HG02973 (cell line): ENCODE measurements at regions not wholly inside any gene's neighbourhood (a gene's known extent, or its start where the extent isn't known, plus 50 kb on each side); places are given as distances from the start of the nearest gene placed in this dataset.
A peak's percentile ranks its signal among the peaks of the same experiment; 100 is the strongest.
"Not testable (repeated sequence)": the region's sequence is repeated elsewhere in the genome, so short reads cannot be mapped to it uniquely, and the experiment has no call there.

Experiments used
- ATAC-seq: cut with Tn5 transposase; IDR thresholded peaks from one replicate; pipeline ENCODE4 v1.9.1; 2021; ENCODE audit warnings: moderate library complexity; ENCODE audit not compliant: unreplicated experiment

DNA sequence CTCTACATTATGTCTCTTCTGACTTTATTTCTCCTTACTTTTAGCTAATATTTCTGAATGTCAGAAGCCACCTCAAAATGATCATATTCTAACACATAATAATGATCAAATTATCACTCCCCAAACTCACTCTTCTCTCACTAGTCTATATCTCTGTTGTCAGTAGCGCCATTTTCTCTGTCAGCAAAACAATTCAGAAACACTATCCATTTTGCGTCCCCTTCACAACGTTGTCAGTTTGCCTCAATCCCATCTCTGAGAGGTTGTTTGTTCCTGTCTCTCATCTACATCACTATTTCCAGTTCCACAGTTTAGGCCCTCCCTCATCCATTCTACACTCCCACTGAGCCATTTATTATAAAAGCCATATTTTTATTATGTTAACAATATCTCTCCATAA lies 1376.3 kb upstream of the ACVR2A start:
- ATAC-seq, result no peak

- no peak for ATAC-seq
These were observed 1377.4 kb upstream of the ACVR2A start for GRCh38 chr2:146467425-146467824.

DNA sequence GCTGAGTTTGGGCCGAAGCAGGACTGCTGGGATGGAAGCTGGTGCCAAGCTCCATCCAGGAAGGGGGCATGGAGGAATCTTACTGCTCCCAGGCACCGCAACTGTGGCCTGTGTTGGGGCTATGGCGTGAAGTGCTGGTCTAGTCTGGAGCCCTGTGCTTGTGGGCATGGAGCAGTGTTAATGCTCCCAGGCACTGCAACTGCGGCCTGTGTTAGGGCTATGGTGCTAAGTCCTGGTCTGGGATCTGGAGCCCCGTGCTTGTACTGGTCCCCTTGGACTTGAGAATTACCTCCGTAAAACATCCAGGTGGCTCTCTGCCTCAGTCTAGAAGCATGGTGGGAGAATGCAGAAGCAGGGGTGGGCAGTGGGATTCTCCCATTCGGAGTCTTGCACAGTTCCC lies 1379.4 kb upstream of the ACVR2A start:
- no peak for ATAC-seq

GRCh38 chr2:146461068-146461467 lies 1383.8 kb upstream of the ACVR2A start:
- ATAC-seq, result no peak

DNA sequence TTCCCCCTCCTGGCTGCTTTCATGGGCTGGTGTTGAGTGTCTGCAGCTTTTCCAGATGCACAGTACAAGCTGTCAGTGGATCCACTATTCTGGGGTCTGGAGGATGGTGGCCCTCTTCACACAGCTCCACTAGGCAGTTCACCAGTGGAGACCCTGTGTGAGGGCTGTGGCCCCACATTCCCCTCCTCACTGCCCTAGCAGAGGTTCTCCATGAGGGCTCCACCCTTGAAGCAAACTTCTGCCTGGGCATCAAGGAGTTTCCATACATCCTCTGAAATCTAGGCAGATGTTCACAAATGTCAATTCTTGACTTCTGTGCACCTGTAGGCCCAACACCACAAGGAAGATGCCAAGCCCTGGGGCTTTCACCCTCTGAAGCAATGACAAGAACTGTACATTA lies 1386.2 kb upstream of the ACVR2A start:
- ATAC-seq, result no peak

GRCh38 chr2:146457221-146457620 lies 1387.6 kb upstream of the ACVR2A start:
- no peak for ATAC-seq

- no peak for ATAC-seq
These were observed 1389.5 kb upstream of the ACVR2A start for GRCh38 chr2:146455325-146455724.

GRCh38 chr2:146451972-146452371 lies 1392.9 kb upstream of the ACVR2A start:
- peak; percentile 55 for ATAC-seq

GRCh38 chr2:146450131-146450530 lies 1394.7 kb upstream of the ACVR2A start:
- ATAC-seq, result no peak

GRCh38 chr2:146444987-146445386 lies 1399.8 kb upstream of the ACVR2A start:
- ATAC-seq, result no peak

- no peak for ATAC-seq
These were observed 1400.7 kb upstream of the ACVR2A start for GRCh38 chr2:146444085-146444484.

DNA sequence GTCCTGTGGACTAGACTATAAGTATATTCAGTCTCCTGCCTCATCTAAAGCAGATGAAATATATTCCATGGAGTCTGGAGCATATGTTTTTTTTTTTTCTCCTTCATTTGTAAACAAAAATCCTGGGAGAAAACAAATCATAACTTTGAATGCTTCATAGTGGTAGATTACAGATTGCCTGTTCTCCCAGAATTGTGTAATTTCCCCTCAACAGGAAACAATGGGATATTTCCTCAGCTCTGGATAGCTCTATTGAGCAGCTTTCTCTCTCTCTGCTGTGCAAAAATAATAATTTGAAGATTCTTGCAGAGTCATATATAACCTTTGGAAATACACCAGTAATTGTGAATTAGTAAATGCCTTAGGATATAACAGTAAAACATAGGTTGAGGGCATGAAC lies 1406.6 kb upstream of the ACVR2A start:
- ATAC-seq, result no peak

DNA sequence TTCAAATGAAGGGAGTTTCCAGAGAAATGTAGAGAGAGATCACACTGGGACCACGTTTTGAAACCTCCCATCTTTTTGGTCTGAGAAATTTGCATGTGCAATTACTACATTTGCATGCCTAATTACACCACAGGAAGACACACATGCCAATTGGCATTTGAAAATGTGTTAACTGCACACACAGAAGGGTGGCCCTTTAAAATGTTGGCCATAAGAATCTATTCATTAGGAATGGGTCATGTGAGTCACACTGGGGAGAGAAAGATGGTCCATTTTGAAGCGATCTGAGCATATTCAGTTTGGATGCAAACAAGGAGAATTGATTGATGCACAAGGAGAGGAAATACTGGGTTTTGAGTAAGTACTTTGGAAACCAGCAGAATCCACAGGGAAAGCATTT lies 1407.1 kb upstream of the ACVR2A start:
- no peak for ATAC-seq

- no peak for ATAC-seq
These were observed 1411.5 kb upstream of the ACVR2A start for GRCh38 chr2:146433116-146433875.

DNA sequence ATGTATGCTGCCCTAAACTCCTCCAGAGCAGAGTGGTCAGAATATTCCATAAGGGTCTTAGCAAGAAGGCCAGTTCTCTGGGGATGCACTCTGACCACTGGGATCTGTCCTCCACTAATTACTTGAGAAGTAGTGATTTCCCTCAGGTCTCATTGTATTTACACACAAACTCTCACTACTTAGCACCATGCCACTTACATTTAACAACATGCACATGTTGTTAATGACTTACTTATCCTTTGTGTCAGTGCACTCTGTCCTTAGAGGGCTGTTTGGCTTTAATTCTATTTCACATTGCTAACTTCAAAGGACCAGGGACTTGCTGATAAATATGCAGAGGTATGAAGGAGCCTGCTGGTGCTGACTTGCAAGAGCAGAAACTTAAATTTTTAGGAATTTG lies 1415.5 kb upstream of the ACVR2A start:
- ATAC-seq, result no peak

DNA sequence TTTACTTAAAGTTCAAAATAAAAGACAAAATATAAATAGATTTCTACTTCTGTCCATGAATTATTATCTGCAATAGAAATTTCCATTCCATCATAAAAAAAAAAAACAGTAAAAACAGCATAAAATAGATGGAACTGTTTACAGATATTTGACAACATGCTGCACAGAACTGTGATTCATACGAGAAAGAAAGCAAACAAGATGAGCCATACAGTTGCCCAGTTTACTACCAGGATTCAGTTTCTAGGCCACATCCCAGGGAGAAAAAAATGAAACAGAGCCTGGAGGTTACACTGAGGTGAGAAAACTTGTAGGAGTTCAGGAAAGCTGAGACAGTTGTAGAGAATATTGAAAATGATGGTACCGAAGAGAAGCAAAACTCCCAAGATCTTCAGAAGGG lies 1426.9 kb upstream of the ACVR2A start:
- ATAC-seq, result no peak

DNA sequence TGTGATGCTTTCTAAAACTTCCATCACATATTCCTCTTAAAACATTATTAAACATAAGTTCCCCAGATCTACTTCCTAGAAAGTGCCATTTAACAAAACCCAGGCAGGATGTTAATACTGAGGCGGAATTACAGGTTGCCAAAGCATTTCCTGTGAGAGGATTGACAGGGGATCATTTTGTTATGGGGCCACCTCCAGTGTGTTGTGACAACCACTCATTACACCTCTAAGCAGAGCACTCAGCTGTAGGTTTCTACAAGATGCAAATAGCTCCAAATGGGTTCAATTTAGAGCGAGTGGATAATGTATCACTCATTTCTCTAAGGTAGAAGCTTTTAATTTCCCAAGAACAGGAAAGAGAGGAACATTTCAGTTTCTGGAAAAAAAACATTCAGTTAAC lies 1429.5 kb upstream of the ACVR2A start:
- no peak for ATAC-seq

DNA sequence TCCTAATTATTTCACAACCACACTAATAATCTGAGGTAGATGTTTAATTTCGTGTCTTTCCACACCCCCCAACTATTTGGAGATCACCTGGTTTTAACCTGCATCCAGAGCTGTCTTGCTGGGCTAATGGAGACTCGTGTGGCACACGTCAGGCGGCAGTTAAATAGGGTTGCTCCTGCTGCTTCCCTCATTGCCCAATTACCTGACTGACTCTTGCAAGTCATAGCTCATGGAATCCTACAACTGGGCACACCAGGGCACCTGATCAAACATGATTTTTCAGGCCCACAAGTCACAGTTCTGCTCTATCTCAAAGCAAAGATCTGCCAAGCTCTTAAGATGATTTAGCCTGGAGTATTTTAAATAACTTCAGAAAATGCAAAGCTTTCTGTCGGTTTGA lies 1430.4 kb upstream of the ACVR2A start:
- ATAC-seq, result no peak

DNA sequence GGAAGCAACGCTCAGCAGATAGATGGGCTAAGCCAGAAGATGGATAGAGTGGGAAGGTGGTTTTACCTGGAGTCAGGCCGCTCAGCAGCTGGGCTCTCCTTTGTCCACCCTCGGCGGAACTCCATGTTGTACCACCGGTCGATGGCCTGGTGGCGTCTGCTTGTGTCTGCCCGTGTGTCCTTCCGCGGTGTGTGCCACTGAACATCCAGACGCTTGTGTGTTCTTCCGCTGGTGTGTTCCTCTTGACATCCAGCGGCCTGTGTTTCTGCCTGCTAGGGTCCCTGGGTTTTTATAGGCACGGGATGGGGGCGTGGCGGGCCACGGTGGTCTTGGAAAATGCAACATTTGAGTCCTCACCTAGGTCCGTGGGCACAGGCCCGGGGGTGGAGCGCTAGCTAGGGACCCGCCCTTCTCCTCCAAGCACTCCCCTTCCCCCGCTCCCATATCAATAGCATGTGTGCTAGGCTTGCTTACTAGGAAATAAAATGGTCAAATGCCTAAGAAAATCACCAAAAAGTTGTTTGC lies 1431.7 kb upstream of the ACVR2A start:
- no peak for ATAC-seq

DNA sequence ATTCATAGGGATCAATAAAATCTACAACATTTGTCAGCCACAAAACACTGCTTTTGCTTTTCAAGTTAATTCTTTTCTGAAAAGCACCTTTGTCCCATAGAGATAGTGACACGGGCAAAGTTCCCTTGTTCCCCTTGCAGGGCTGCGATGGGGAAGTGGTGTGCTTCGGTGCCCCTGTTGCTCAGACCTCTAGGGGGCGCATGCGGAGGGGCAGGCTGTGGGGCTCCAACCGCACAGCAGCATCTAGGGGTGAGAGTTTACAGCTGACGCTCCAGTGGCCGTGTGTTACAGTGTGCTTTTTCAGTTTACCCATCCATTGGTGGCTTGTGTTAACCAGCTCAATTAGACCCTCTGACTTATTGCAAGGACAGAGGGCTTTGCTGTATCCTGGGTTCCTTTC lies 1432.2 kb upstream of the ACVR2A start:
- no peak for ATAC-seq

DNA sequence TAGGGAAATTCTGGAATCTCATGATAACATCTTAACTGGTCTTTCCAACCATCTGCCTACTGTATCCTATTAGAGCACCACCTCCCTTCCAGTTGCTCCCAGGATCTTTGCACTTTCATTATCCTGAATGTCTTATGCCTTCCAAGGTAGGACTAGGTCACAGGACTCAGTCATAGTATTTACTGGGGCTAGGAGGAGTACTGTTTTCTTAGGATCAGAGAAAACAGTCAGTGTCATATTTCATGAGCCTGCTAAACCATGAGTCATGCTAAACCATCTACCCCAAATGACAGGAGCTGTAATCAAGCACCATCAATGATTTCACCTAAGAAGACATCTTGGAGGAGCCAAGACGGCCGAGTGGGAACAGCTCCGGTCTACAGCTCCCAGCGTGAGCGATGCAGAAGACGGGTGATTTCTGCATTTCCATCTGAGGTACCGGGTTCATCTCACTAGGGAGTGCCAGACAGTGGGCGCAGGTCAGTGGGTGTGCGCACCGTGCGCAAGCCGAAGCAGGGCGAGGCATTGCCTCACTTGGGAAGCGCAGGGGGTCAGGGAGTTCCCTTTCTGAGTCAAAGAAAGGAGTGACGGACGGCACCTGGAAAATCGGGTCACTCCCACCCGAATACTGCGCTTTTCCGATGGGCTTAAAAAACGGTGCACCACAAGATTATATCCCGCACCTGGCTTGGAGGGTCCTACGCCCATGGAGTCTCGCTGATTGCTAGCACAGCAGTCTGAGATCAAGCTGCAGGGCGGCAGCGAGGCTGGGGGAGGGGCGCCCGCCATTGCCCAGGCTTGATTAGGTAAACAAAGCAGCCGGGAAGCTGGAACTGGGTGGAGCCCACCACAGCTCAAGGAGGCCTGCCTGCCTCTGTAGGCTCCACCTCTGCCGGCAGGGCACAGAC lies 1439.2 kb upstream of the ACVR2A start:
- ATAC-seq, result not testable (repeated sequence)
